Stimulated activated naive CD8-positive, alpha-beta T cell treated with anti-CD3 and anti-CD28 coated beads, Interleukin-15, Interleukin-2, amounts not matched to agents 100 U/mL and 50 U/mL, for 24 hours (primary cell): ENCODE measurements at regions not wholly inside any gene's neighbourhood (a gene's known extent, or its start where the extent isn't known, plus 50 kb on each side); places are given as distances from the start of the nearest gene placed in this dataset.

Source experiments
- ATAC-seq: fragments of 150-1000 bp; cut with Tn5 transposase; one replicate; pipeline ENCODE4 v1.10.0; 2021
- DNase-seq: peaks from one replicate; pipeline ENCODE4 v3.0.0; 2021

GRCh38 chr12:124726596-124727263 is 136.9 kb downstream of the SCARB1 start:
- DNase-seq = no peak
- ATAC-seq = no peak

- no peak for DNase-seq
These were observed 137.9 kb downstream of the SCARB1 start for GRCh38 chr12:124725597-124726237.

GRCh38 chr12:124725099-124725498 is 138.6 kb downstream of the SCARB1 start:
- no peak for ATAC-seq

More at GRCh38 chr12:124725597-124726237, 137.9 kb downstream of the SCARB1 start:
- ATAC-seq = no peak

GRCh38 chr12:124722878-124723277 is 140.8 kb downstream of the SCARB1 start:
- DNase-seq = no peak
- no peak for ATAC-seq

More at GRCh38 chr12:124725099-124725498, 138.6 kb downstream of the SCARB1 start:
- no peak for DNase-seq

GRCh38 chr12:124721501-124722162 is 142.0 kb downstream of the SCARB1 start:
- DNase-seq (no peak), ATAC-seq (no peak)

- no peak for ATAC-seq
- no peak for DNase-seq
These were observed 142.8 kb downstream of the SCARB1 start for GRCh38 chr12:124720681-124721500.

GRCh38 chr12:124720004-124720680 is 143.5 kb downstream of the SCARB1 start:
- DNase-seq (no peak), ATAC-seq (no peak)

- ATAC-seq (no peak), DNase-seq (no peak)
These were observed 144.4 kb downstream of the SCARB1 start for GRCh38 chr12:124719231-124719630.

- ATAC-seq (no peak), DNase-seq (no peak)
These were observed 145.2 kb downstream of the SCARB1 start for GRCh38 chr12:124718458-124718857.

GRCh38 chr12:124718036-124718435 is 145.6 kb downstream of the SCARB1 start:
- ATAC-seq (no peak), DNase-seq (no peak)

GRCh38 chr12:124717318-124717717 is 146.3 kb downstream of the SCARB1 start:
- ATAC-seq (no peak), DNase-seq (no peak)

- no peak for DNase-seq
- ATAC-seq = no peak
These were observed 147.2 kb downstream of the SCARB1 start for GRCh38 chr12:124716208-124717130.

GRCh38 chr12:124715121-124715990 is 147.9 kb upstream of the NCOR2 start:
- no peak for DNase-seq
- ATAC-seq = no peak

GRCh38 chr12:124713436-124714082 is 146.1 kb upstream of the NCOR2 start:
- ATAC-seq = peak; percentile 91
- peak; percentile 66 for DNase-seq

GRCh38 chr12:124713041-124713435 is 145.6 kb upstream of the NCOR2 start:
- no peak for ATAC-seq
- DNase-seq = no peak

- DNase-seq (no peak), ATAC-seq (no peak)
These were observed 143.9 kb upstream of the NCOR2 start for GRCh38 chr12:124711344-124711743.

- no peak for DNase-seq
- ATAC-seq = no peak
These were observed 142.6 kb upstream of the NCOR2 start for GRCh38 chr12:124709722-124710687.

- no peak for ATAC-seq
These were observed 139.9 kb upstream of the NCOR2 start for GRCh38 chr12:124707316-124707715.

More at GRCh38 chr12:124707316-124707715, 139.9 kb upstream of the NCOR2 start:
- no peak for DNase-seq
